ENCODE measurements at regions not wholly inside any gene's neighbourhood (a gene's known extent, or its start where the extent isn't known, plus 50 kb on each side); places are given as distances from the start of the nearest gene placed in this dataset.

DNA sequence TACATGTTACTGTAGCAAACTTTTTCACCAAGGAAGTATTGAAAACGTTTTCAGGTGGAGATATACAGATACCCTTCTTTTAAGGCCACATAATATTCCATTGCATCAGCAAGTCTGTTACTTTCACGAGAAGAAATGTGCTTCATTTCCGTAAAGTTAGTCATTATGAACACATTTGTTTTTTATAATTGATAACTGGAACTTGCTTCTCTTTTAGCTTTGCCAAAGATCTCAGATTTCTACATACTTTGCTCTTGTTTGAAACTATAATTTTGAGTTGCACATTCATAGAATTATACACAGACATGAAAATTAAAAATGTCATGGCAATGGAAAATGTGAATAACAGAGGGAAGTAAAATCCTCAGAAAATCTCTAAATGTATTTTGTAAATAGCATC is 128.7 kb upstream of the GIMD1 start:
- Mint-ChIP-seq H3K36me3 (ENCODE audit: insufficient read depth in 1 of 3, low read depth in 3 of 3) (peaks cover 0 to 12% (median 5%) of the 10 kb centered on the region in 3 experiments; a peak in 3 of 7 replicates), H3K9me3 (peaks cover 4 to 8% of the 10 kb centered on the region in 2 experiments; a peak in 2 of 5 replicates), H3K27ac (no peak overlapping the region), H3K4me3 (no peak overlapping the region), H3K4me1 (peaks cover 5 to 7% of the 10 kb centered on the region in 2 experiments; a peak in 2 of 4 replicates), H3K27me3 (ENCODE audit: low read depth) (no peaks in the 10 kb centered on the region)
- H2BK120ac ChIP-seq (ENCODE audit: low read depth, low read length, poor library complexity, severe bottlenecking), result no peak overlapping the region
- no peak overlapping the region for H2BK15ac ChIP-seq (ENCODE audit: low read depth, low read length)
- H4K91ac ChIP-seq (ENCODE audit: insufficient read length, low read depth, low read length), result no peak overlapping the region
- H3K27ac ChIP-seq (ENCODE audit: insufficient read length, low read depth, low read length), result no peak overlapping the region
- no peak overlapping the region for H3K56ac ChIP-seq (ENCODE audit: insufficient read length, low read depth, low read length)
- H3K23ac ChIP-seq (ENCODE audit: insufficient read length, low read depth, low read length), result no peak overlapping the region
- no peak overlapping the region for H2BK12ac ChIP-seq (ENCODE audit: insufficient read length, low read depth, low read length)
- H3K9ac ChIP-seq (ENCODE audit: extremely low read depth, insufficient read length, low read length), result no peak overlapping the region
- H3K9me3 ChIP-seq (ENCODE audit: control insufficient read depth, low read depth, low read length), result no peaks in the 10 kb centered on the region
- no peaks in the 10 kb centered on the region for H3K79me2 ChIP-seq (ENCODE audit: insufficient read depth, low read length)
- no peak for DNase-seq
- H2BK20ac ChIP-seq (ENCODE audit: low read depth, low read length, poor library complexity, severe bottlenecking), result no peak overlapping the region
- TF ChIP-seq CTCF (conservative IDR thresholded peaks at IDR 0.05), result no peak
- H3K23me2 ChIP-seq (ENCODE audit: insufficient read length, low read depth, low read length, poor library complexity, severe bottlenecking), result no peaks in the 10 kb centered on the region
- no peak overlapping the region for H4K8ac ChIP-seq (replicated peaks; ENCODE audit: insufficient read length, low read depth, low read length)
- H2AK5ac ChIP-seq (ENCODE audit: insufficient read length, low read length), result no peak overlapping the region
- H3K27me3 ChIP-seq (ENCODE audit: insufficient read depth, low read length), result no peaks in the 10 kb centered on the region
- no peaks in the 10 kb centered on the region for H3K4me1 ChIP-seq (ENCODE audit: insufficient read depth, low read length)
- no peak overlapping the region for H2AFZ ChIP-seq (ENCODE audit: low read length)
- H3K4ac ChIP-seq (ENCODE audit: low read depth, low read length), result no peak overlapping the region
- no peak overlapping the region for H3T11ph ChIP-seq (ENCODE audit: low read length)
- H4K20me1 ChIP-seq (ENCODE audit: control insufficient read depth, insufficient read depth, insufficient read length), result no peaks in the 10 kb centered on the region
- no peak overlapping the region for H3K4me2 ChIP-seq (ENCODE audit: insufficient read depth, insufficient read length, low read length)
- H4K5ac ChIP-seq (ENCODE audit: insufficient read length, low read depth, low read length), result no peak overlapping the region
- H3K79me1 ChIP-seq (ENCODE audit: insufficient read depth, low read depth, low read length, poor library complexity, severe bottlenecking), result no peaks in the 10 kb centered on the region
- H3K18ac ChIP-seq (ENCODE audit: insufficient read length, low read depth, low read length), result no peak overlapping the region
- no CpG with 5 or more reads among the region's 3 CpGs for WGBS (ENCODE audit: extremely low coverage, insufficient read length, low lambda C conversion rate)
- H2BK5ac ChIP-seq (ENCODE audit: insufficient read length, low read length), result no peak overlapping the region
- H3K14ac ChIP-seq (ENCODE audit: insufficient read depth, low read length), result no peak overlapping the region

All from H9 (cell line).